ENCODE measurements at regions not wholly inside any gene's neighbourhood (a gene's known extent, or its start where the extent isn't known, plus 50 kb on each side); places are given as distances from the start of the nearest gene placed in this dataset.
"Not testable (repeated sequence)": the region's sequence is repeated elsewhere in the genome, so short reads cannot be mapped to it uniquely, and the experiment has no call there.

GRCh38 chr14:31911160-31911559, 165.9 kb upstream of the ARHGAP5 start:
- H3K36me3 ChIP-seq (ENCODE audit: control insufficient read depth, insufficient read depth, low read length): no peaks in the 10 kb centered on the region
- no peak for DNase-seq
- H3K27me3 ChIP-seq (ENCODE audit: control insufficient read depth, insufficient read depth, low read length): no peaks in the 10 kb centered on the region
- H3K4me3 ChIP-seq (ENCODE audit: low read length): no peak overlapping the region
- peaks cover 4% of the 10 kb centered on the region for H3K9me3 ChIP-seq (replicated peaks; ENCODE audit: control insufficient read depth, low read depth, low read length)
- no peak overlapping the region for H3K27ac ChIP-seq (ENCODE audit: low read length)
- WGBS (ENCODE audit: insufficient coverage): no CpG with 5 or more reads among the region's 1 CpG
- no peaks in the 10 kb centered on the region for H3K4me1 ChIP-seq (ENCODE audit: control insufficient read depth, insufficient read depth, low read length)

GRCh38 chr14:31913370-31913769, 163.7 kb upstream of the ARHGAP5 start:
- Histone ChIP-seq H3K27me3 (ENCODE audit: control insufficient read depth, insufficient read depth, low read length) (no peaks in the 10 kb centered on the region), H3K9me3 (replicated peaks; ENCODE audit: control insufficient read depth, low read depth, low read length) (peaks cover 4% of the 10 kb centered on the region), H3K4me3 (ENCODE audit: low read length) (no peak overlapping the region), H3K36me3 (ENCODE audit: control insufficient read depth, insufficient read depth, low read length) (no peaks in the 10 kb centered on the region), H3K4me1 (ENCODE audit: control insufficient read depth, insufficient read depth, low read length) (no peaks in the 10 kb centered on the region), H3K27ac (ENCODE audit: low read length) (no peak overlapping the region)
- no peak for DNase-seq
- 93% methylated on average over 3 of the region's 4 CpGs for WGBS (ENCODE audit: insufficient coverage)

- not testable (repeated sequence) for H3K27me3 ChIP-seq (ENCODE audit: control insufficient read depth, insufficient read depth, low read length); H3K4me3 ChIP-seq (ENCODE audit: low read length); DNase-seq; H3K36me3 ChIP-seq (ENCODE audit: control insufficient read depth, insufficient read depth, low read length); H3K27ac ChIP-seq (ENCODE audit: low read length); H3K4me1 ChIP-seq (ENCODE audit: control insufficient read depth, insufficient read depth, low read length); H3K9me3 ChIP-seq (replicated peaks; ENCODE audit: control insufficient read depth, low read depth, low read length)
- WGBS (ENCODE audit: insufficient coverage): no CpG with 5 or more reads among the region's 7 CpGs
Observed at GRCh38 chr14:31918289-31918688, 158.8 kb upstream of the ARHGAP5 start.

- Histone ChIP-seq H3K27me3 (ENCODE audit: control insufficient read depth, insufficient read depth, low read length) (no peaks in the 10 kb centered on the region), H3K4me3 (ENCODE audit: low read length) (no peak overlapping the region), H3K9me3 (replicated peaks; ENCODE audit: control insufficient read depth, low read depth, low read length) (no peaks in the 10 kb centered on the region), H3K27ac (ENCODE audit: low read length) (no peak overlapping the region), H3K36me3 (ENCODE audit: control insufficient read depth, insufficient read depth, low read length) (no peaks in the 10 kb centered on the region), H3K4me1 (ENCODE audit: control insufficient read depth, insufficient read depth, low read length) (no peaks in the 10 kb centered on the region)
- no CpG with 5 or more reads among the region's 1 CpG for WGBS (ENCODE audit: insufficient coverage)
- no peak for DNase-seq
Observed at GRCh38 chr14:31920001-31920400, 157.1 kb upstream of the ARHGAP5 start.

GRCh38 chr14:31920989-31921650, 156.0 kb upstream of the ARHGAP5 start:
- Histone ChIP-seq H3K4me3 (ENCODE audit: low read length) (no peak overlapping the region), H3K36me3 (ENCODE audit: control insufficient read depth, insufficient read depth, low read length) (no peaks in the 10 kb centered on the region), H3K4me1 (ENCODE audit: control insufficient read depth, insufficient read depth, low read length) (no peaks in the 10 kb centered on the region), H3K27me3 (ENCODE audit: control insufficient read depth, insufficient read depth, low read length) (no peaks in the 10 kb centered on the region), H3K27ac (ENCODE audit: low read length) (no peak overlapping the region), H3K9me3 (replicated peaks; ENCODE audit: control insufficient read depth, low read depth, low read length) (no peaks in the 10 kb centered on the region)
- no CpG with 5 or more reads among the region's 5 CpGs for WGBS (ENCODE audit: insufficient coverage)
- DNase-seq: no peak

GRCh38 chr14:31921721-31922120, 155.4 kb upstream of the ARHGAP5 start:
- Histone ChIP-seq H3K4me1 (ENCODE audit: control insufficient read depth, insufficient read depth, low read length) (no peaks in the 10 kb centered on the region), H3K27ac (ENCODE audit: low read length) (no peak overlapping the region), H3K4me3 (ENCODE audit: low read length) (no peak overlapping the region), H3K27me3 (ENCODE audit: control insufficient read depth, insufficient read depth, low read length) (no peaks in the 10 kb centered on the region), H3K36me3 (ENCODE audit: control insufficient read depth, insufficient read depth, low read length) (no peaks in the 10 kb centered on the region), H3K9me3 (replicated peaks; ENCODE audit: control insufficient read depth, low read depth, low read length) (no peaks in the 10 kb centered on the region)
- peak; percentile 20 for DNase-seq
- WGBS (ENCODE audit: insufficient coverage): 41% methylated on average over 2 of the region's 5 CpGs

GRCh38 chr14:31926123-31926522, 151.0 kb upstream of the ARHGAP5 start:
- Histone ChIP-seq H3K4me3 (ENCODE audit: low read length) (no peak overlapping the region), H3K4me1 (ENCODE audit: control insufficient read depth, insufficient read depth, low read length) (peaks cover 4% of the 10 kb centered on the region), H3K9me3 (replicated peaks; ENCODE audit: control insufficient read depth, low read depth, low read length) (no peaks in the 10 kb centered on the region), H3K36me3 (ENCODE audit: control insufficient read depth, insufficient read depth, low read length) (no peaks in the 10 kb centered on the region), H3K27ac (ENCODE audit: low read length) (peak overlapping the region; percentile 4), H3K27me3 (ENCODE audit: control insufficient read depth, insufficient read depth, low read length) (no peaks in the 10 kb centered on the region)
- peak; percentile 29 for DNase-seq
- WGBS (ENCODE audit: insufficient coverage): no CpG with 5 or more reads among the region's 1 CpG

- H3K4me1 ChIP-seq (ENCODE audit: control insufficient read depth, insufficient read depth, low read length): peaks cover 4% of the 10 kb centered on the region
- H3K4me3 ChIP-seq (ENCODE audit: low read length): no peak overlapping the region
Observed at GRCh38 chr14:31926652-31927347, 150.3 kb upstream of the ARHGAP5 start.

GRCh38 chr14:31927348-31927832, 149.7 kb upstream of the ARHGAP5 start:
- H3K36me3 ChIP-seq (ENCODE audit: control insufficient read depth, insufficient read depth, low read length): no peaks in the 10 kb centered on the region
- H3K27me3 ChIP-seq (ENCODE audit: control insufficient read depth, insufficient read depth, low read length): no peaks in the 10 kb centered on the region
- peak overlapping the region; percentile 75 for H3K27ac ChIP-seq (ENCODE audit: low read length)
- peaks cover 4% of the 10 kb centered on the region for H3K4me1 ChIP-seq (ENCODE audit: control insufficient read depth, insufficient read depth, low read length)
- peak; percentile 40 for DNase-seq
- H3K9me3 ChIP-seq (replicated peaks; ENCODE audit: control insufficient read depth, low read depth, low read length): no peaks in the 10 kb centered on the region
- WGBS (ENCODE audit: insufficient coverage): 18% methylated on average over 3 of the region's 6 CpGs
- no peak overlapping the region for H3K4me3 ChIP-seq (ENCODE audit: low read length)

More at GRCh38 chr14:31926652-31927347, 150.3 kb upstream of the ARHGAP5 start:
- no CpG with 5 or more reads among the region's 6 CpGs for WGBS (ENCODE audit: insufficient coverage)
- H3K9me3 ChIP-seq (replicated peaks; ENCODE audit: control insufficient read depth, low read depth, low read length): no peaks in the 10 kb centered on the region
- H3K36me3 ChIP-seq (ENCODE audit: control insufficient read depth, insufficient read depth, low read length): no peaks in the 10 kb centered on the region
- DNase-seq: peak; percentile 37
- H3K27ac ChIP-seq (ENCODE audit: low read length): peak overlapping the region; percentile 75
- H3K27me3 ChIP-seq (ENCODE audit: control insufficient read depth, insufficient read depth, low read length): no peaks in the 10 kb centered on the region

GRCh38 chr14:31930070-31930469, 147.0 kb upstream of the ARHGAP5 start:
- H3K27ac ChIP-seq (ENCODE audit: low read length): no peak overlapping the region
- DNase-seq: no peak
- WGBS (ENCODE audit: insufficient coverage): 83% methylated on average over 1 of the region's 1 CpG
- H3K27me3 ChIP-seq (ENCODE audit: control insufficient read depth, insufficient read depth, low read length): no peaks in the 10 kb centered on the region
- H3K4me3 ChIP-seq (ENCODE audit: low read length): no peak overlapping the region
- H3K4me1 ChIP-seq (ENCODE audit: control insufficient read depth, insufficient read depth, low read length): peaks cover 4% of the 10 kb centered on the region
- no peaks in the 10 kb centered on the region for H3K36me3 ChIP-seq (ENCODE audit: control insufficient read depth, insufficient read depth, low read length)
- H3K9me3 ChIP-seq (replicated peaks; ENCODE audit: control insufficient read depth, low read depth, low read length): no peaks in the 10 kb centered on the region

Measured in muscle of leg (tissue), 3 donors.